ENCODE measurements at regions not wholly inside any gene's neighbourhood (a gene's known extent, or its start where the extent isn't known, plus 50 kb on each side); places are given as distances from the start of the nearest gene placed in this dataset.

DNA sequence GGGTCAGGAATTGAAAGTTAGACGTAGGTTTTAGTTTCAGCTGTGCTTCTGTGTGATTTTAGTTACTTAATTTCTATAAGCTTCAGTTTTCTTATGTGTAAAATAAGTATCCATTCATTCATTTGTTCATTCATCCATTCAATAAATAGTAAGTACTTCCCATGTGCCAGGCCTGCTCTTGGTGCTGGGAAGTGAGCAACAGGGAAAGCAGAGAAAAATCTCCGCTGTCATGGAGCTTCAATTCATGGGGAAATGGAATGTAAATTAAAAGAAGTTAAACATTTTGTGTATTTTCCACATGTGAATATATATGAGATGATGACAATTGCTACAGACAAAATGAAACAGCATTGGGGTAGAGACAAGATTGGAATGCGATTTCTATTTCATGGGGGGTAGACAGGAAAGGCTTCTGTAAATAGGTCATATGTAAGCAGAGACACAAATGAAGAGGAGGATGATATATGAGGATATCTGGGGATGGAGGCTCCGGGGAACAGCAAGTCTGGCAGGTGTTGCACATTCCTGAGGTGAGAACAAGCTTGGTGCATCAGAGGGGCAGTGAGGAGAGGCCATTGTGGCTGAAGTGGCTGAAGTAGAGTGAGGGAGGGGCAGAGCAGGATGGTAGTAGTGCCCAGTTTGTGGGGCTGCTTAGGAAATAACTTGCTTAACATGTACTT lies 66.2 kb downstream of the FHIP1A start:
- Histone ChIP-seq H3K27me3 (ENCODE audit: insufficient read depth, low read length) (no peaks in the 10 kb centered on the region), H2AFZ (ENCODE audit: low read depth, low read length) (no peak overlapping the region), H4K20me1 (ENCODE audit: insufficient read depth, low read length) (no peaks in the 10 kb centered on the region), H3K79me2 (ENCODE audit: insufficient read depth, low read length) (no peaks in the 10 kb centered on the region), H3K9ac (ENCODE audit: low read length) (no peak overlapping the region), H3K36me3 (ENCODE audit: insufficient read depth, low read length) (no peaks in the 10 kb centered on the region), H3K9me3 (ENCODE audit: insufficient read depth, low read depth, low read length) (no peaks in the 10 kb centered on the region), H3K4me2 (ENCODE audit: low read length) (no peak overlapping the region), H3K27ac (ENCODE audit: low read depth, low read length) (no peak overlapping the region), H3K4me3 (ENCODE audit: insufficient read depth, low read depth, low read length) (no peak overlapping the region), H3K4me1 (ENCODE audit: insufficient read depth, low read length) (peaks cover 5% of the 10 kb centered on the region)
- Mint-ChIP-seq H3K27me3 (ENCODE audit: low read depth, unreplicated experiment) (no peaks in the 10 kb centered on the region), H3K36me3 (ENCODE audit: low read depth, unreplicated experiment) (no peaks in the 10 kb centered on the region), H3K4me1 (ENCODE audit: low read depth, unreplicated experiment) (peaks cover 16% of the 10 kb centered on the region), H3K27ac (ENCODE audit: unreplicated experiment) (no peak overlapping the region), H3K9me3 (ENCODE audit: unreplicated experiment) (no peaks in the 10 kb centered on the region), H3K4me3 (ENCODE audit: unreplicated experiment) (no peak overlapping the region)
- FAIRE-seq (no peak), DNase-seq (ENCODE audit: low read depth) (peak; percentile 54)
- TF ChIP-seq EZH2 (IDR thresholded peaks at IDR 0.05; ENCODE audit: insufficient read depth, low read length), result no peak
- TF ChIP-seq, protein P1, sequence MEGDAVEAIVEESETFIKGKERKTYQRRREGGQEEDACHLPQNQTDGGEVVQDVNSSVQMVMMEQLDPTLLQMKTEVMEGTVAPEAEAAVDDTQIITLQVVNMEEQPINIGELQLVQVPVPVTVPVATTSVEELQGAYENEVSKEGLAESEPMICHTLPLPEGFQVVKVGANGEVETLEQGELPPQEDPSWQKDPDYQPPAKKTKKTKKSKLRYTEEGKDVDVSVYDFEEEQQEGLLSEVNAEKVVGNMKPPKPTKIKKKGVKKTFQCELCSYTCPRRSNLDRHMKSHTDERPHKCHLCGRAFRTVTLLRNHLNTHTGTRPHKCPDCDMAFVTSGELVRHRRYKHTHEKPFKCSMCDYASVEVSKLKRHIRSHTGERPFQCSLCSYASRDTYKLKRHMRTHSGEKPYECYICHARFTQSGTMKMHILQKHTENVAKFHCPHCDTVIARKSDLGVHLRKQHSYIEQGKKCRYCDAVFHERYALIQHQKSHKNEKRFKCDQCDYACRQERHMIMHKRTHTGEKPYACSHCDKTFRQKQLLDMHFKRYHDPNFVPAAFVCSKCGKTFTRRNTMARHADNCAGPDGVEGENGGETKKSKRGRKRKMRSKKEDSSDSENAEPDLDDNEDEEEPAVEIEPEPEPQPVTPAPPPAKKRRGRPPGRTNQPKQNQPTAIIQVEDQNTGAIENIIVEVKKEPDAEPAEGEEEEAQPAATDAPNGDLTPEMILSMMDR (IDR thresholded peaks at IDR 0.05; ENCODE audit: insufficient read depth, low read depth, low read length), result no peak

DNA sequence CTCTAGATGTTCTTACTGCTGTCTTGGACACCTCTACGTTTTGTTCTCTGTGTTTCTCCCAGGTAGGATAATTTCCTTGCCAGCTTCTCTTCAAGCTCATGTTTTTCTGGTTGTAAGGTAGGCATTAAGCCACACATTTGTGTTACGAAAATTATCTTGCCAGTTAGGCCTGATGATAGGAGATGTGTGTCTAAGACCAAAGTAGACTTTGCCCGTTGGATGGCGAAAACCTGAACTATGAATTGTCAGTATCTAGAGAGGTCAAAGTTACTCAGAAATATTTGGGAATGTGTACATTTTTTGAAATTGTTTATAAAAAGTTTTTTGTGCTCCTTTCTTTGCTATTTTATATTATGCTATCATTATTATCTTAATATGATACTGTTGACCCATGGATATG lies 72.8 kb downstream of the FHIP1A start:
- H3K4me1 Mint-ChIP-seq (ENCODE audit: low read depth, unreplicated experiment), result peaks cover 25% of the 10 kb centered on the region
- Histone ChIP-seq H3K9ac (ENCODE audit: low read length) (no peak overlapping the region), H3K9me3 (ENCODE audit: insufficient read depth, low read depth, low read length) (no peaks in the 10 kb centered on the region), H3K27me3 (ENCODE audit: insufficient read depth, low read length) (no peaks in the 10 kb centered on the region), H3K79me2 (ENCODE audit: insufficient read depth, low read length) (no peaks in the 10 kb centered on the region), H2AFZ (ENCODE audit: low read depth, low read length) (no peak overlapping the region), H3K4me2 (ENCODE audit: low read length) (no peak overlapping the region), H3K27ac (ENCODE audit: low read depth, low read length) (no peak overlapping the region), H4K20me1 (ENCODE audit: insufficient read depth, low read length) (no peaks in the 10 kb centered on the region), H3K4me3 (ENCODE audit: insufficient read depth, low read depth, low read length) (no peak overlapping the region), H3K36me3 (ENCODE audit: insufficient read depth, low read length) (no peaks in the 10 kb centered on the region), H3K4me1 (ENCODE audit: insufficient read depth, low read length) (peaks cover 23% of the 10 kb centered on the region)
- no peak overlapping the region for H3K4me3 Mint-ChIP-seq (ENCODE audit: unreplicated experiment)
- H3K27me3 Mint-ChIP-seq (ENCODE audit: low read depth, unreplicated experiment), result no peaks in the 10 kb centered on the region
- H3K27ac Mint-ChIP-seq (ENCODE audit: unreplicated experiment), result no peak overlapping the region
- FAIRE-seq, result no peak
- no peaks in the 10 kb centered on the region for H3K9me3 Mint-ChIP-seq (ENCODE audit: unreplicated experiment)
- no peak for TF ChIP-seq EZH2 (IDR thresholded peaks at IDR 0.05; ENCODE audit: insufficient read depth, low read length)
- TF ChIP-seq, protein P1 (IDR thresholded peaks at IDR 0.05; ENCODE audit: insufficient read depth, low read depth, low read length), result no peak
- DNase-seq (ENCODE audit: low read depth), result no peak
- no peaks in the 10 kb centered on the region for H3K36me3 Mint-ChIP-seq (ENCODE audit: low read depth, unreplicated experiment)

- peak overlapping the region; percentile 51 for H3K4me2 ChIP-seq (ENCODE audit: low read length)
- no peaks in the 10 kb centered on the region for H4K20me1 ChIP-seq (ENCODE audit: insufficient read depth, low read length)
- no peaks in the 10 kb centered on the region for H3K36me3 ChIP-seq (ENCODE audit: insufficient read depth, low read length)
- TF ChIP-seq EZH2 (IDR thresholded peaks at IDR 0.05; ENCODE audit: insufficient read depth, low read length), result no peak
- TF ChIP-seq, protein P1 (IDR thresholded peaks at IDR 0.05; ENCODE audit: insufficient read depth, low read depth, low read length), result no peak
- H3K27ac Mint-ChIP-seq (ENCODE audit: unreplicated experiment), result peak overlapping the region; percentile 94
- H3K4me1 ChIP-seq (ENCODE audit: insufficient read depth, low read length), result peaks cover 23% of the 10 kb centered on the region
- peak; percentile 91 for DNase-seq (ENCODE audit: low read depth)
- H3K27me3 Mint-ChIP-seq (ENCODE audit: low read depth, unreplicated experiment), result no peaks in the 10 kb centered on the region
- H3K4me3 Mint-ChIP-seq (ENCODE audit: unreplicated experiment), result no peak overlapping the region
- no peaks in the 10 kb centered on the region for H3K79me2 ChIP-seq (ENCODE audit: insufficient read depth, low read length)
- H3K4me1 Mint-ChIP-seq (ENCODE audit: low read depth, unreplicated experiment), result peaks cover 31% of the 10 kb centered on the region
- no peak overlapping the region for H2AFZ ChIP-seq (ENCODE audit: low read depth, low read length)
- peaks cover 1% of the 10 kb centered on the region for H3K9me3 Mint-ChIP-seq (ENCODE audit: unreplicated experiment)
- no peaks in the 10 kb centered on the region for H3K27me3 ChIP-seq (ENCODE audit: insufficient read depth, low read length)
- no peaks in the 10 kb centered on the region for H3K36me3 Mint-ChIP-seq (ENCODE audit: low read depth, unreplicated experiment)
- H3K27ac ChIP-seq (ENCODE audit: low read depth, low read length), result peak overlapping the region; percentile 49
- H3K9ac ChIP-seq (ENCODE audit: low read length), result no peak overlapping the region
- no peak overlapping the region for H3K4me3 ChIP-seq (ENCODE audit: insufficient read depth, low read depth, low read length)
- peak; percentile 90 for FAIRE-seq
- no peaks in the 10 kb centered on the region for H3K9me3 ChIP-seq (ENCODE audit: insufficient read depth, low read depth, low read length)
These were observed 75.6 kb downstream of the FHIP1A start for GRCh38 chr4:151484396-151485102.

All from astrocyte (in vitro differentiated cells and primary cell).